Cardiac muscle cell (in vitro differentiated cells and primary cell): ENCODE measurements at regions not wholly inside any gene's neighbourhood (a gene's known extent, or its start where the extent isn't known, plus 50 kb on each side); places are given as distances from the start of the nearest gene placed in this dataset.
"Not testable (repeated sequence)": the region's sequence is repeated elsewhere in the genome, so short reads cannot be mapped to it uniquely, and the experiment has no call there.

Experiments
- DNase-seq, 2 donors: peaks; one replicate each; pipeline versions ENCODE4 v3.0.0 to v3.0.0-alpha.2; 2010 to 2017; ENCODE audit warnings: low read depth in 1 of 2, low spot score in 1 of 2
- H3K27ac ChIP-seq: fragments of 200-600 bp; sonication (generic); 2 replicates; pipeline ENCODE4 v1.5.1; 2016
- H3K27me3 ChIP-seq: fragments of 200-600 bp; sonication (generic); 2 replicates; pipeline ENCODE4 v1.6.0; 2016; ENCODE audit warnings: control low read depth
- H3K36me3 ChIP-seq: fragments of 200-600 bp; sonication (generic); 2 replicates; pipeline ENCODE4 v1.5.1; 2016; ENCODE audit warnings: control low read depth
- H3K4me1 ChIP-seq: fragments of 200-600 bp; sonication (generic); 2 replicates; pipeline ENCODE4 v1.8.1; 2017; ENCODE audit warnings: low read depth, mild to moderate bottlenecking, mixed run types
- H3K4me3 ChIP-seq: fragments of 200-600 bp; sonication (generic); 2 replicates; pipeline ENCODE4 v1.5.1; 2016; ENCODE audit warnings: mild to moderate bottlenecking
- H3K9me3 ChIP-seq: fragments of 200-600 bp; sonication (generic); 2 replicates; pipeline ENCODE4 v1.5.1; 2017; ENCODE audit warnings: low read depth, mild to moderate bottlenecking, control low read depth
- TF ChIP-seq, protein P1 (sequence below): IDR thresholded peaks from 2 replicates; pipeline ENCODE4 v1.5.1; 2012; ENCODE audit warnings: low read depth, mild to moderate bottlenecking, low read length

DNA sequence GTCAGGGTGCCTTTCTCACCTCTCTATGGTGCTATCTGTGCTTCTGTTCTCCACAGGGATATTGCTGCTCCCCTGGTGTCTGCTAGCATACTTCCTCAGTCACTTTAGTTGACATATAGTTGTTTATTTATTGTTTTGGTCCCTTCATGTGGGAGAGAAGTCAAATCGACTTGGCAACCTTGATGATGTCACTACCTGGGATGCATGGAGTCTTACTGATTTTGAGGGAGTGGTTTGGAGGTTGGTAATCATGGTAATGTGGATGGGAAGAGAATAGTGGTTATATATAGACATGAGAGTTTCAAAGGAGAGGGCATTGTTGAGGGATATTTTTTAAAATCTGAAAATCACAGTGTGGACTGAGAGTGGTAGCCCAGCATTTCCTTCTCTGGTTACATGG is 73.6 kb upstream of the FBXO33 start:
- DNase-seq = no peak
- Histone ChIP-seq H3K4me1 (no peaks in the 10 kb centered on the region), H3K27me3 (no peaks in the 10 kb centered on the region), H3K36me3 (no peaks in the 10 kb centered on the region), H3K4me3 (no peak overlapping the region), H3K9me3 (no peaks in the 10 kb centered on the region), H3K27ac (no peak overlapping the region)
- TF ChIP-seq, protein P1, sequence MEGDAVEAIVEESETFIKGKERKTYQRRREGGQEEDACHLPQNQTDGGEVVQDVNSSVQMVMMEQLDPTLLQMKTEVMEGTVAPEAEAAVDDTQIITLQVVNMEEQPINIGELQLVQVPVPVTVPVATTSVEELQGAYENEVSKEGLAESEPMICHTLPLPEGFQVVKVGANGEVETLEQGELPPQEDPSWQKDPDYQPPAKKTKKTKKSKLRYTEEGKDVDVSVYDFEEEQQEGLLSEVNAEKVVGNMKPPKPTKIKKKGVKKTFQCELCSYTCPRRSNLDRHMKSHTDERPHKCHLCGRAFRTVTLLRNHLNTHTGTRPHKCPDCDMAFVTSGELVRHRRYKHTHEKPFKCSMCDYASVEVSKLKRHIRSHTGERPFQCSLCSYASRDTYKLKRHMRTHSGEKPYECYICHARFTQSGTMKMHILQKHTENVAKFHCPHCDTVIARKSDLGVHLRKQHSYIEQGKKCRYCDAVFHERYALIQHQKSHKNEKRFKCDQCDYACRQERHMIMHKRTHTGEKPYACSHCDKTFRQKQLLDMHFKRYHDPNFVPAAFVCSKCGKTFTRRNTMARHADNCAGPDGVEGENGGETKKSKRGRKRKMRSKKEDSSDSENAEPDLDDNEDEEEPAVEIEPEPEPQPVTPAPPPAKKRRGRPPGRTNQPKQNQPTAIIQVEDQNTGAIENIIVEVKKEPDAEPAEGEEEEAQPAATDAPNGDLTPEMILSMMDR = no peak

DNA sequence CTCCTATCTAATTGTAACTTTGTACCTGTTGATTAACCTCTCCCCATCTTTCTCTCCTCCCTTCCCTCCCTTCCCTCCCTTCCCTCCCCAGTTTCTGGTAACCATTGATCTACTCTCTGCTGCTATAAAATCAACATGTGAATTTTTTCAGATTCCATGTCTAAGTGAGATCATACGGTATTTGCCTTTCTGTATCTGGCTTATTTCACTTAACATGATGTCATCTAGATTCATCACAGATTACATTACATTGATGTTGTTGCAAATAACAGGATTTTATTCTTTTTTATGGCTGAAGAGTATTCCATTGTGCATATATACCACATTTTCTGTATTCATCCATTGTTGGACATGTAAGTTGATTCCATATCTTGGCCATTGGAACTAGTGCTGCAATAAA is 68.0 kb upstream of the FBXO33 start:
- Histone ChIP-seq H3K4me3 (no peak overlapping the region), H3K36me3 (no peaks in the 10 kb centered on the region), H3K27ac (no peak overlapping the region), H3K4me1 (no peaks in the 10 kb centered on the region), H3K9me3 (peaks cover 2% of the 10 kb centered on the region), H3K27me3 (no peaks in the 10 kb centered on the region)
- no peak for DNase-seq
- TF ChIP-seq, protein P1 = no peak

DNA sequence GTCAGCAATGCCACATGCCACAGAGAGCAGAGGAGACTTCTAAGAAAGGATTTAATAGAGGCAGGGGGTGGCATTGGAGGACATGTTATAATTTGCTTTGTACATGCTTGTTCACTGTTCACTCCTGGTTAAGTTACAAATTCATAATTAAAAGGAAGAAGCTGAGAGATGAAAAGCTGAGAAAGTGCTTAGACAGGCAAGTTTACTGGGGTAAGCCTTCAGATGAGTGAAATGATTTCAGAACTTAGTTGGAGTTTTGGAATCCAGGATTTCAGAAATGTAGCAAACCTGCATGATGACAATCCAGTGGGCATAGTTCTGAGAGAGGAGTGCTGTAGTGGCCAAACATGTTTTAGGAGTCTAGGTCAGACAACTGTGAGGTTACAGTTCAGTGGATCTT is 67.3 kb upstream of the FBXO33 start:
- DNase-seq = no peak
- Histone ChIP-seq H3K27ac (no peak overlapping the region), H3K9me3 (peaks cover 2% of the 10 kb centered on the region), H3K36me3 (no peaks in the 10 kb centered on the region), H3K4me3 (no peak overlapping the region), H3K4me1 (no peaks in the 10 kb centered on the region), H3K27me3 (no peaks in the 10 kb centered on the region)
- TF ChIP-seq, protein P1 = no peak

DNA sequence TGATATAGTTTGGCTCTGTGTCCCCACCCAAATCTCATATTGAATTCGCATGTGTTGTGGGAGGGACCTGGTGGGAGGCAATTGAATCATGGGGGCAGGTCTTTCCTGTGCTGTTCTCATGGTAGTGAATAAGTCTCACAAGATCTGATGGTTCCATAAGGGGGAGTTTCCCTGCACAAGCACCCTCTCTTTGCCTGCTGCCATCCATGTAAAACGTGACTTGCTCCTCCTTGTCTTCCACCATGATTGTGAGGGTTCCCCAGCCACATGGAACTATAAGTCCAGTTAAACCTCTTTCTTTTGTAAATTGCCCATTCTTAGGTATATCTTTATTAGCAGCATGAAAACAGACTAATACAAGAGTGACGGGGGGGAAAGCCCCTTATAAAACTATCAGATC is 65.4 kb upstream of the FBXO33 start:
- H3K36me3 ChIP-seq, H3K4me1 ChIP-seq, H3K4me3 ChIP-seq, H3K27ac ChIP-seq, H3K27me3 ChIP-seq, DNase-seq, H3K9me3 ChIP-seq: not testable (repeated sequence)

DNA sequence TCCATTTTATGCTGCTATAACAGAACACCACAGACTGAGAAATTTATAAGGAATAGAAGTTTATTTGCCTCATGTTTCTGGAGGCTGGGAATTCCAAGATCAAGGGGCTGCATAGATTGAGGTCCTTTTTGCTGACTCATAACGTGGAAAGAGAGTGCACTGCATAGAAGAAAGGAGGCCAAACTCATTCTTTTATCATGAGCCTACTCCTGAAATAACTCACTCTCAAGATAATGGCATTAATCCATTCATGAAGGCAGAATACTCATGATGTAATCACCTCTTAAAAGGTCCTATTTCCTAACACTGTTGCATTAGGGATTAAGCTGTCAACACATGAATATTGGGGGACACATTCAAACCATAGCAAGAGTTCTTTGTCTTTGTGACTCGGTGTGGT is 60.0 kb upstream of the FBXO33 start:
- Histone ChIP-seq H3K27me3 (no peaks in the 10 kb centered on the region), H3K27ac (peak overlapping the region; percentile 59), H3K4me1 (peaks cover 17% of the 10 kb centered on the region), H3K36me3 (no peaks in the 10 kb centered on the region), H3K4me3 (no peak overlapping the region), H3K9me3 (no peaks in the 10 kb centered on the region)
- TF ChIP-seq, protein P1 = no peak
- DNase-seq = peak; percentile 12 to 85

DNA sequence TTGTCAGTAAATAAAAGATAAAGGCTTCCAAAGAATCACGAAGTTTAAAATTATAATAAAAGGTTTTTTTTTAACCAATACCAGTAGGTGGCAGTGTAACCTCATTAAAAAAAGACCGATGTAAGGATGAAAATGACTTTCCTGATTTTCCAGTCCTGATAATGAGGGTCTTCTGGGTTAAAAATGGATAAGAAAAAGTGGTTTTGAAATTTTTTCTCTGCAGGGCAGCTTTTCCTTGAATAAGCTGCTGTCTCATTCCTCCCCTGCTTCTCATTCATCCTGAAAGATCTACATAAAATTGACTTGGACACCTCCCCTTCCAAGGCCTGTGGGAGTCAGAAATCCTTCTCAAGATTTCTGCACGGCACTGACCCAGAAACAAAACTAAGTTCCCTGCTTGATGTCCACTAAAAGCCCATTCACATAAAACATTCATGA is 58.9 kb upstream of the FBXO33 start:
- no peaks in the 10 kb centered on the region for H3K36me3 ChIP-seq
- TF ChIP-seq, protein P1 = peak; percentile 33
- no peaks in the 10 kb centered on the region for H3K9me3 ChIP-seq
- H3K4me1 ChIP-seq = peaks cover 17% of the 10 kb centered on the region
- DNase-seq = peak; percentile 57 to 60
- peak overlapping the region; percentile 59 for H3K27ac ChIP-seq
- H3K4me3 ChIP-seq = no peak overlapping the region
- no peaks in the 10 kb centered on the region for H3K27me3 ChIP-seq
